ENCODE measurements at regions not wholly inside any gene's neighbourhood (a gene's known extent, or its start where the extent isn't known, plus 50 kb on each side); places are given as distances from the start of the nearest gene placed in this dataset.

GRCh38 chr21:24658926-24659325, 948.4 kb downstream of the MRPL39 start:
- no peaks in the 10 kb centered on the region for H3K4me1 ChIP-seq (replicated peaks)
- no peak overlapping the region for H3K4me3 ChIP-seq
- H3K27me3 ChIP-seq (replicated peaks): no peaks in the 10 kb centered on the region
- DNase-seq (ENCODE audit: low read depth in 1 of 2, low spot score in 2 of 2): no peak
- no peak overlapping the region for H3K27ac ChIP-seq
- no peaks in the 10 kb centered on the region for H3K9me3 ChIP-seq (replicated peaks)
- H3K36me3 ChIP-seq: no peaks in the 10 kb centered on the region

DNA sequence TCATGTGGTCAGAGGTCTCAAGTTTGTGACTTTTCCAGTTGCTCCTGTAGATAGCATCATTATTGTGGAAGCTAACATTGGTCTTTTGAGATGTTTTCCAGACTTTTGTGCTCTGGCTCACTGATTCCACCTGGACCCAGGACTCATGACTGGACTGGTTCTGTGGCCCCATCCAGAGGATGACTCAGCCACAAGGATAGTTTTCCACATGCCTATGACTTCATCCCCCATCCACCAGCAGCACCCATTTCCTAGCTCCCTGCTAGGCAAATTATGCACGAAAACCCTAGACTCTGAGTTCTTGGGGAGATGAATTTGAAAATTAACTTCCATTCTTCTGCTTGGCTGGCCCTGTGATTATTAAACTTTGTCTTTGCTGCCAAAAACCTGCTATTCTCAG, 949.3 kb downstream of the MRPL39 start:
- no peaks in the 10 kb centered on the region for H3K9me3 ChIP-seq (replicated peaks)
- H3K4me1 ChIP-seq (replicated peaks): no peaks in the 10 kb centered on the region
- H3K27ac ChIP-seq: no peak overlapping the region
- no peaks in the 10 kb centered on the region for H3K36me3 ChIP-seq
- H3K4me3 ChIP-seq: no peak overlapping the region
- no peaks in the 10 kb centered on the region for H3K27me3 ChIP-seq (replicated peaks)
- DNase-seq (ENCODE audit: low read depth in 1 of 2, low spot score in 2 of 2): no peak

GRCh38 chr21:24649691-24650090, 957.6 kb downstream of the MRPL39 start:
- Histone ChIP-seq H3K4me3 (no peak overlapping the region), H3K36me3 (no peaks in the 10 kb centered on the region), H3K27me3 (replicated peaks) (no peaks in the 10 kb centered on the region), H3K9me3 (replicated peaks) (no peaks in the 10 kb centered on the region), H3K27ac (no peak overlapping the region), H3K4me1 (replicated peaks) (no peaks in the 10 kb centered on the region)
- DNase-seq (ENCODE audit: low read depth in 1 of 2, low spot score in 2 of 2): no peak

DNA sequence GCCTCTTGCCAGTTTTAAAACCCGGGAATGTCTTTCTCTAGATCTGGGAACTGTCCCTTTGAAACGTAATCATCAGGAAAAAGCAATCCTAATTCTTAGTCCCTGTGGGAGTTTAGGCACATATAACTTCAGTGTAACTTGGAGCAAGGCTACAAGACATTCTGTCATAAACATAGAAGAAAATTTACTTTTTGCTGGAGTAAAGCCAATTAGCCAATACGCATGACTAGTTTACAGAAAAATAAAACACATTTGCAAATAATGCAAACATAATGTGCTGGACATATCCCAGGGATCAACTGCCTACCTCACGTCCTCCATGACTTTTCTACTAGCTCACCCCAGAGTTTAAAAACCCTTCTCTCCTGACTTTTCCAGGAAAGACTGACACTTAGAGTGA, 970.6 kb downstream of the MRPL39 start:
- no peaks in the 10 kb centered on the region for H3K4me1 ChIP-seq (replicated peaks)
- no peak for DNase-seq (ENCODE audit: low read depth in 1 of 2, low spot score in 2 of 2)
- H3K27ac ChIP-seq: no peak overlapping the region
- H3K4me3 ChIP-seq: no peak overlapping the region
- H3K36me3 ChIP-seq: no peaks in the 10 kb centered on the region
- H3K27me3 ChIP-seq (replicated peaks): no peaks in the 10 kb centered on the region
- no peaks in the 10 kb centered on the region for H3K9me3 ChIP-seq (replicated peaks)

GRCh38 chr21:24634749-24635148, 972.5 kb downstream of the MRPL39 start:
- H3K9me3 ChIP-seq (replicated peaks): no peaks in the 10 kb centered on the region

DNA sequence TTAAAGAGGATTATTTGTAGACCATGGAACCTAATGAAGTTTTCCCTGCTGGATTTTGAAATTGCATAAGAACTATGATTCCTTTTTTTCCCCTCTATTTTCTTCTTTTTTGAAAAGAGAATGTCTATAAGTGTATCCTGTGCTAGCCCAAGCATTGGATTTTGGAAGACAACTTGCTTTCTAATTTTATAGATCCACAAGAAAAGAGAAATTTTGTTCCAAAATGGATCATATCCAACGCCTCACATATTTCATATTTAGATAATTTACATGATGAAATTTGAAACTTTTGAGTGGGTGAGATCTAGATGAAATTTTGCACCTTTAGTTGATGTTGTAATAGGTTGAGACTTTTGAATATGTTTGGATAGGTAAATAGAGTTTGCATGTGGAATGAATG, 978.7 kb downstream of the MRPL39 start:
- no peak overlapping the region for H3K27ac ChIP-seq
- no peaks in the 10 kb centered on the region for H3K4me1 ChIP-seq (replicated peaks)
- H3K27me3 ChIP-seq (replicated peaks): no peaks in the 10 kb centered on the region
- H3K36me3 ChIP-seq: no peaks in the 10 kb centered on the region
- no peak overlapping the region for H3K4me3 ChIP-seq
- H3K9me3 ChIP-seq (replicated peaks): no peaks in the 10 kb centered on the region
- DNase-seq (ENCODE audit: low read depth in 1 of 2, low spot score in 2 of 2): no peak

More at GRCh38 chr21:24634749-24635148, 972.5 kb downstream of the MRPL39 start:
- no peak overlapping the region for H3K4me3 ChIP-seq
- H3K27me3 ChIP-seq (replicated peaks): no peaks in the 10 kb centered on the region
- no peak overlapping the region for H3K27ac ChIP-seq
- no peaks in the 10 kb centered on the region for H3K4me1 ChIP-seq (replicated peaks)
- DNase-seq (ENCODE audit: low read depth in 1 of 2, low spot score in 2 of 2): no peak
- no peaks in the 10 kb centered on the region for H3K36me3 ChIP-seq

- no peak for DNase-seq (ENCODE audit: low read depth in 1 of 2, low spot score in 2 of 2)
- Histone ChIP-seq H3K4me3 (no peak overlapping the region), H3K27me3 (replicated peaks) (no peaks in the 10 kb centered on the region), H3K4me1 (replicated peaks) (no peaks in the 10 kb centered on the region), H3K9me3 (replicated peaks) (no peaks in the 10 kb centered on the region), H3K36me3 (no peaks in the 10 kb centered on the region), H3K27ac (no peak overlapping the region)
These were observed 979.2 kb downstream of the MRPL39 start for GRCh38 chr21:24628046-24628445.

DNA sequence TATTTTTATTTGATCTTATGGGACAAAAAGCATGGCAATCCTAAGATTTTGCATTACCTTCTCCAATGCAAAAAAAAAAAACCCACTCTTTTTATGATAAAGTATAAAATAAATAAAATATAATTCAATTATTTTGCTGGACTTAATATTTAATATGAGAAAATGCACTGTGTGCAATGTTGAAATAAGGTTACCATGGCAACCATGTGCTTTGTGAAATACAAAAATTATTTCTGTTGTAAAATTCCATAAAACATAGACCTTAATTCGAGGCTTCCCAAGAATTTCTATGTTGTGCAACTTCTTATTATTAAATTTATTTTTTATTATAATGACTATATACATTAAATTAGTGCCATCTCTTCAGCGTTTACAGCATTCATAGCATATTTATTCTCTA, 989.5 kb downstream of the MRPL39 start:
- no peaks in the 10 kb centered on the region for H3K27me3 ChIP-seq (replicated peaks)
- H3K9me3 ChIP-seq (replicated peaks): no peaks in the 10 kb centered on the region
- H3K27ac ChIP-seq: no peak overlapping the region
- no peak overlapping the region for H3K4me3 ChIP-seq
- H3K4me1 ChIP-seq (replicated peaks): no peaks in the 10 kb centered on the region
- H3K36me3 ChIP-seq: no peaks in the 10 kb centered on the region
- no peak for DNase-seq (ENCODE audit: low read depth in 1 of 2, low spot score in 2 of 2)

DNA sequence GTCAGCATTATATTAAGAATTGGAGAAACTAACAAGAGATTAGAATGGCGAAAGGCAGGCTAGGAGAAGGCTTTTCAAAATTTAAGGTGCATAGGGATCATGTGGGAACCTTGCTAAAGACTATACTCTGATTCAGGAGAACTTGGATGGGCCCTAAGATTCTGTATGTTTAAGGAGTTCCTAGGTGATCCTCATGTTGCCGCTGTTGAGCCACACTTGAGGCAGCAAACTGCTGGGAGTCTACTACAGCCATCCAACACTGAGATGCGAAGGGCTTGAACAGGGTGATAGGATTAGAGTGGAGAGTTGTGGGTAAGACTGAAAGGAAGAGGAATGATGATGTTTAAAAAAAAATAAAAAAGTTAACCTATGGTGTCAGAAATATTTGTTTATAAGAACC, 1013.2 kb downstream of the MRPL39 start:
- Histone ChIP-seq H3K4me1 (replicated peaks) (no peaks in the 10 kb centered on the region), H3K9me3 (replicated peaks) (no peaks in the 10 kb centered on the region), H3K4me3 (no peak overlapping the region), H3K27me3 (replicated peaks) (no peaks in the 10 kb centered on the region), H3K36me3 (no peaks in the 10 kb centered on the region), H3K27ac (no peak overlapping the region)
- no peak for DNase-seq (ENCODE audit: low read depth in 1 of 2, low spot score in 2 of 2)

DNA sequence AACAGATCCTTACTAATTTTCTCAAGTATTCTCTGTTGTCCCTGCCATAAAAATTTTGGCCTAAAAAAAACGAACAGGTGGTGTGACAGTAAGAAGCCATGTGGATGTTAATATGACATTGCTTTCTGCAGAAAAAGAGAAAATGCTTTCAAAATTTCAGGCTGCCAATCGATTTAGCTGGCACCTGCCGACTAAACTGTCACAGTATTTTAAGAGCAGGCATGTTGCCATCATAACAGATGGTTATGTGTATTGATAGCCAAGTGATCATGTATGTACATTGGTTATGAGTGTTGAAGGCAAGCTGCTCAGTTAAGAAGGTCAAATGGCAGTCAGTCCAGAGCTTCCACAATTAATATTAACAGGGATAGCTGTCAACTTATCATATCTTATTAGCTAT, 1017.0 kb downstream of the MRPL39 start:
- no peaks in the 10 kb centered on the region for H3K4me1 ChIP-seq (replicated peaks)
- H3K9me3 ChIP-seq (replicated peaks): no peaks in the 10 kb centered on the region
- no peaks in the 10 kb centered on the region for H3K36me3 ChIP-seq
- DNase-seq (ENCODE audit: low read depth in 1 of 2, low spot score in 2 of 2): no peak
- H3K4me3 ChIP-seq: no peak overlapping the region
- no peak overlapping the region for H3K27ac ChIP-seq
- H3K27me3 ChIP-seq (replicated peaks): no peaks in the 10 kb centered on the region

DNA sequence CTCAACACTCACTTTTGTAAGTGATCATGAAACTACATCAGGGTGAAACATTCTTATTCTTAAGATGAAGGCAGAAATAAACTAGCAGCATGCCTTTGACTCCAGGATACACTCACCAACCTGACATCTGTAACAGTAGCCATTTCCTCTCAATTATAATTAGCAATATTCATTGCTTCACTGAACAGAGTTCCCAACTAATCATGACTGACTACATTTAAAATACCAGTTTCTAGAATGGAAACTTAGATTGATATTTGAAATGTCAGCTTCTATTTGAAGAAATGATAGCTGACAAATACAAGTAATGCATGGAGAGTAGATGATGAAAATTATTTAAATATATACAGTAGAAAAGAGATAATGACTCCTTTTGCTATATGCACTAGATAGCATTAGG, 1023.8 kb downstream of the MRPL39 start:
- H3K9me3 ChIP-seq (replicated peaks): no peaks in the 10 kb centered on the region
- H3K36me3 ChIP-seq: no peaks in the 10 kb centered on the region
- no peak for DNase-seq (ENCODE audit: low read depth in 1 of 2, low spot score in 2 of 2)
- no peak overlapping the region for H3K27ac ChIP-seq
- no peak overlapping the region for H3K4me3 ChIP-seq
- no peaks in the 10 kb centered on the region for H3K4me1 ChIP-seq (replicated peaks)
- no peaks in the 10 kb centered on the region for H3K27me3 ChIP-seq (replicated peaks)

DNA sequence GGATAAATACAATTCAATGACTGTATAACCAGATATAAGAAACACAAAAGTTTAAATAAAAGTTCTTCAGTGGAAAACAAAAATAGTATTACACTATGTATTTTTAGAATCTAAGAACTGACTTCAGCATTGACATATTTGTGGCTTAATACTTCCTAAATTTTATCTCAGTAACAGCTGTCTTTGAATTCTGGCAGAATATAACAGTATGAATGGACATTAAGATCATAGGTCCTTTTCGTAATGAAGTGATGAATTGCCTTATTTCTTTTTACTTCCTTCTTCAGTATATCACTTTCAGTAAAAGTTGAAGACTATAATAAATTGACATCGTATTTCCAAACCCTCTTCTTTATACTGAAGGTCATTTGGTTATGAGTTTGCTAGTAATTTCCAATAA, 1030.0 kb downstream of the MRPL39 start:
- Histone ChIP-seq H3K36me3 (no peaks in the 10 kb centered on the region), H3K27ac (no peak overlapping the region), H3K4me3 (no peak overlapping the region), H3K4me1 (replicated peaks) (no peaks in the 10 kb centered on the region), H3K9me3 (replicated peaks) (no peaks in the 10 kb centered on the region), H3K27me3 (replicated peaks) (no peaks in the 10 kb centered on the region)
- DNase-seq (ENCODE audit: low read depth in 1 of 2, low spot score in 2 of 2): no peak

- no peak for DNase-seq (ENCODE audit: low read depth in 1 of 2, low spot score in 2 of 2)
- no peak overlapping the region for H3K4me3 ChIP-seq
- no peaks in the 10 kb centered on the region for H3K36me3 ChIP-seq
- no peak overlapping the region for H3K27ac ChIP-seq
- H3K27me3 ChIP-seq (replicated peaks): no peaks in the 10 kb centered on the region
- no peaks in the 10 kb centered on the region for H3K4me1 ChIP-seq (replicated peaks)
- 0 out of 2 replicates have a peak, but pooled peaks cover 2% of the 10 kb centered on the region for H3K9me3 ChIP-seq (replicated peaks)
These were observed 1046.0 kb downstream of the MRPL39 start for GRCh38 chr21:24561291-24561690.

DNA sequence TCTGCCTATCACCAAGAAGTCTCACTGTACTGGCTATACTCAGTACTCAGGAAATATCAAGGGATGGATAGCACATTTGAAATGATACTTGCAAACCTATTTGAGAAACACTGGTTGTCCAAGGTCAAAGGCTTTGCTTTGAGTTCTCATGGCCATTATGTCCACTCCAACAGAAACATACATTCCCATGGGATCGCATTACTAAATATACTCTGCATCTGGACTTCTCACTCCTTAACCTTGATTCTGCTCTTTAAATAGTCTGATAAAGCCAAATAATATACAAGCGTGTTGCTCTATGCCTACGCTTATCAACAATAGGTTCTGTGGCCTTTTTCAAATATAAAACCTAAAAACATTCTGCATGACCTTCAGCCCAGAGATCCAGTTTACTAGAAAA, 1054.8 kb downstream of the MRPL39 start:
- Histone ChIP-seq H3K36me3 (no peaks in the 10 kb centered on the region), H3K4me3 (no peak overlapping the region), H3K9me3 (replicated peaks) (peaks cover 2% of the 10 kb centered on the region; the same call in 1 of the 2 replicates), H3K27ac (no peak overlapping the region), H3K4me1 (replicated peaks) (no peaks in the 10 kb centered on the region), H3K27me3 (replicated peaks) (no peaks in the 10 kb centered on the region)
- DNase-seq (ENCODE audit: low read depth in 1 of 2, low spot score in 2 of 2): no peak

GRCh38 chr21:24545807-24546361, 1061.4 kb downstream of the MRPL39 start:
- 0 out of 2 replicates have a peak, but pooled peaks cover 3% of the 10 kb centered on the region for H3K9me3 ChIP-seq (replicated peaks)
- no peaks in the 10 kb centered on the region for H3K27me3 ChIP-seq (replicated peaks)
- H3K4me3 ChIP-seq: no peak overlapping the region
- H3K4me1 ChIP-seq (replicated peaks): no peaks in the 10 kb centered on the region
- H3K36me3 ChIP-seq: no peaks in the 10 kb centered on the region
- no peak for DNase-seq (ENCODE audit: low read depth in 1 of 2, low spot score in 2 of 2)
- H3K27ac ChIP-seq: no peak overlapping the region

Data from SJSA1 (cell line).